H9 (cell line): ENCODE measurements at regions not wholly inside any gene's neighbourhood (a gene's known extent, or its start where the extent isn't known, plus 50 kb on each side); places are given as distances from the start of the nearest gene placed in this dataset.

Source experiments
- DNase-seq: peaks from one replicate; pipeline ENCODE4 v3.0.0-alpha.2; 2017
- H2AFZ ChIP-seq: one replicate; pipeline ENCODE4 v1.6.1; 2013; ENCODE audit warnings: mild to moderate bottlenecking, low read length, control low read depth, moderate library complexity
- H2AK5ac ChIP-seq: 2 replicates; pipeline ENCODE4 v1.6.1; 2013; ENCODE audit warnings: low read length, control low read depth, mixed read lengths; ENCODE audit not compliant: insufficient read length
- H2BK120ac ChIP-seq: one replicate; pipeline ENCODE4 v1.6.1; 2013; ENCODE audit warnings: low read depth, mild to moderate bottlenecking, low read length, control low read depth, inconsistent platforms; ENCODE audit not compliant: poor library complexity, severe bottlenecking
- H2BK12ac ChIP-seq: 2 replicates; pipeline ENCODE4 v1.6.1; 2013; ENCODE audit warnings: low read length, control low read depth, mixed read lengths, low read depth; ENCODE audit not compliant: insufficient read length
- H2BK15ac ChIP-seq: 2 replicates; pipeline ENCODE4 v1.6.1; 2013; ENCODE audit warnings: low read depth, low read length, control low read depth
- H2BK20ac ChIP-seq: one replicate; pipeline ENCODE4 v1.6.1; 2013; ENCODE audit warnings: low read depth, mild to moderate bottlenecking, low read length, control low read depth, inconsistent platforms; ENCODE audit not compliant: poor library complexity, severe bottlenecking
- H2BK5ac ChIP-seq: 2 replicates; pipeline ENCODE4 v1.6.1; 2013; ENCODE audit warnings: low read length, control low read depth, mixed read lengths; ENCODE audit not compliant: insufficient read length
- H3K14ac ChIP-seq: 2 replicates; pipeline ENCODE4 v1.6.1; 2013; ENCODE audit warnings: low read length, control low read depth; ENCODE audit not compliant: insufficient read depth
- H3K18ac ChIP-seq: 2 replicates; pipeline ENCODE4 v1.6.1; 2013; ENCODE audit warnings: low read depth, mild to moderate bottlenecking, mixed read lengths, low read length, control low read depth; ENCODE audit not compliant: insufficient read length
- H3K23ac ChIP-seq: 2 replicates; pipeline ENCODE4 v1.6.1; 2013; ENCODE audit warnings: low read length, control low read depth, mixed read lengths, low read depth; ENCODE audit not compliant: insufficient read length
- H3K23me2 ChIP-seq: 2 replicates; pipeline ENCODE4 v1.6.1; 2013; ENCODE audit warnings: low read depth, mild to moderate bottlenecking, mixed read lengths, low read length, control low read depth; ENCODE audit not compliant: insufficient read length, poor library complexity, severe bottlenecking
- H3K27ac ChIP-seq: 2 replicates; pipeline ENCODE4 v1.5.1; 2013; ENCODE audit warnings: low read length, control low read depth, mixed read lengths, low read depth; ENCODE audit not compliant: insufficient read length
- H3K27me3 ChIP-seq: 2 replicates; pipeline ENCODE4 v1.6.1; 2013; ENCODE audit warnings: low read length, control low read depth, inconsistent platforms; ENCODE audit not compliant: insufficient read depth
- H3K4ac ChIP-seq: 2 replicates; pipeline ENCODE4 v1.6.1; 2013; ENCODE audit warnings: low read depth, mild to moderate bottlenecking, control low read depth, inconsistent platforms, low read length, moderate library complexity
- H3K4me1 ChIP-seq: 2 replicates; pipeline ENCODE4 v1.6.1; 2013; ENCODE audit warnings: low read length, control low read depth, inconsistent platforms; ENCODE audit not compliant: insufficient read depth
- H3K4me2 ChIP-seq: 2 replicates; pipeline ENCODE4 v1.6.1; 2013; ENCODE audit warnings: low read length, control low read depth, mixed read lengths; ENCODE audit not compliant: insufficient read length, insufficient read depth
- H3K56ac ChIP-seq: 2 replicates; pipeline ENCODE4 v1.6.1; 2013; ENCODE audit warnings: low read depth, mild to moderate bottlenecking, mixed read lengths, low read length, control low read depth; ENCODE audit not compliant: insufficient read length
- H3K79me1 ChIP-seq: 2 replicates; pipeline ENCODE4 v1.6.1; 2013; ENCODE audit warnings: low read depth, mild to moderate bottlenecking, moderate library complexity, low read length, control low read depth, inconsistent platforms; ENCODE audit not compliant: insufficient read depth, poor library complexity, severe bottlenecking
- H3K79me2 ChIP-seq: 2 replicates; pipeline ENCODE4 v1.6.1; 2013; ENCODE audit warnings: low read length, control low read depth, inconsistent platforms; ENCODE audit not compliant: insufficient read depth
- H3K9ac ChIP-seq: 2 replicates; pipeline ENCODE4 v1.6.1; 2013; ENCODE audit warnings: low read length, control low read depth, mixed read lengths; ENCODE audit not compliant: insufficient read length; ENCODE audit errors: extremely low read depth
- H3K9me3 ChIP-seq: one replicate; pipeline ENCODE4 v1.6.1; 2013; ENCODE audit warnings: low read depth, low read length, inconsistent platforms; ENCODE audit not compliant: control insufficient read depth
- H3T11ph ChIP-seq: one replicate; pipeline ENCODE4 v1.6.1; 2013; ENCODE audit warnings: mild to moderate bottlenecking, low read length, control low read depth, inconsistent platforms
- H4K20me1 ChIP-seq: one replicate; pipeline ENCODE4 v1.6.1; 2013; ENCODE audit not compliant: control insufficient read depth, insufficient read length, insufficient read depth
- H4K5ac ChIP-seq: 2 replicates; pipeline ENCODE4 v1.6.1; 2013; ENCODE audit warnings: low read depth, mild to moderate bottlenecking, mixed read lengths, low read length, control low read depth; ENCODE audit not compliant: insufficient read length
- H4K8ac ChIP-seq: replicated peaks from 2 replicates; pipeline ENCODE4 v1.6.1; 2013; ENCODE audit warnings: low read length, control low read depth, mixed read lengths, low read depth; ENCODE audit not compliant: insufficient read length
- H4K91ac ChIP-seq: 2 replicates; pipeline ENCODE4 v1.6.1; 2013; ENCODE audit warnings: low read depth, mild to moderate bottlenecking, moderate library complexity, mixed read lengths, low read length, control low read depth; ENCODE audit not compliant: insufficient read length
- H3K27ac Mint-ChIP-seq, 3 experiments: 2 replicates in 2 of 3; 3 replicates in 1 of 3; pipeline ENCODE4 v1.8.0; 2020 to 2021; ENCODE audit warnings: mixed read lengths in 3 of 3, mild to moderate bottlenecking in 1 of 3, moderate library complexity in 1 of 3
- H3K27me3 Mint-ChIP-seq: 2 replicates; pipeline ENCODE4 v1.8.0; 2021; ENCODE audit warnings: low read depth, mild to moderate bottlenecking, moderate library complexity, mixed read lengths
- H3K36me3 Mint-ChIP-seq, 3 experiments: 2 replicates in 2 of 3; 3 replicates in 1 of 3; pipeline ENCODE4 v1.8.0; 2020 to 2021; ENCODE audit warnings: low read depth in 3 of 3, mixed read lengths in 3 of 3; ENCODE audit not compliant: insufficient read depth in 1 of 3
- H3K4me1 Mint-ChIP-seq, 2 experiments: 2 replicates each; pipeline ENCODE4 v1.8.0; 2020; ENCODE audit warnings: mixed read lengths in 2 of 2
- H3K4me3 Mint-ChIP-seq, 2 experiments: 2 replicates in 1 of 2; 3 replicates in 1 of 2; pipeline ENCODE4 v1.8.0; 2020 to 2021; ENCODE audit warnings: mild to moderate bottlenecking in 2 of 2, mixed read lengths in 2 of 2, moderate library complexity in 1 of 2
- H3K9me3 Mint-ChIP-seq, 2 experiments: 2 replicates in 1 of 2; 3 replicates in 1 of 2; pipeline ENCODE4 v1.8.0; 2020; ENCODE audit warnings: mild to moderate bottlenecking in 2 of 2, mixed read lengths in 2 of 2, moderate library complexity in 1 of 2
- CTCF ChIP-seq: fragments of 200-600 bp; sonication (generic); conservative IDR thresholded peaks from 3 replicates; pipeline ENCODE4 v1.8.0; 2021; ENCODE audit warnings: antibody characterized with exemption, mild to moderate bottlenecking
- WGBS: extraction: QIAGEN DNeasy Blood & Tissue Kit; methylation state at CpG from one replicate; pipeline ENCODE4 v1.1.7; 2013; ENCODE audit warnings: missing lambda C conversion rate, low lambda C conversion rate, mixed read lengths; ENCODE audit not compliant: insufficient read length; ENCODE audit errors: extremely low coverage; 5-methylcytosine and 5-hydroxymethylcytosine counted together

GRCh38 chr4:175071123-175071522 is 153.0 kb downstream of the ADAM29 start:
- H3K27me3 Mint-ChIP-seq, result no peaks in the 10 kb centered on the region
- no peaks in the 10 kb centered on the region; a peak in 1 of 7 replicates for H3K36me3 Mint-ChIP-seq
- Histone ChIP-seq H2BK5ac (no peak overlapping the region), H3K23me2 (no peaks in the 10 kb centered on the region), H2AFZ (no peak overlapping the region), H3K4me1 (no peaks in the 10 kb centered on the region), H3K79me1 (no peaks in the 10 kb centered on the region), H3K4me2 (no peak overlapping the region), H3K27ac (no peak overlapping the region), H2BK20ac (no peak overlapping the region), H2BK15ac (no peak overlapping the region), H3K56ac (no peak overlapping the region), H3K4ac (no peak overlapping the region), H3K9ac (no peak overlapping the region), H3T11ph (no peak overlapping the region), H3K18ac (no peak overlapping the region), H3K14ac (no peak overlapping the region), H4K8ac (no peak overlapping the region), H2BK12ac (no peak overlapping the region), H4K91ac (no peak overlapping the region), H3K79me2 (no peaks in the 10 kb centered on the region), H2AK5ac (no peak overlapping the region), H2BK120ac (no peak overlapping the region), H3K9me3 (no peaks in the 10 kb centered on the region), H3K27me3 (no peaks in the 10 kb centered on the region), H4K20me1 (no peaks in the 10 kb centered on the region), H4K5ac (no peak overlapping the region), H3K23ac (no peak overlapping the region)
- H3K9me3 Mint-ChIP-seq, result peaks cover 0 to 3% of the 10 kb centered on the region in 2 experiments; a peak in 1 of 5 replicates
- no peak for DNase-seq
- peak overlapping the region in 1 of 3 experiments; percentile 63; a peak in 2 of 7 replicates for H3K27ac Mint-ChIP-seq
- WGBS, result no CpG with 5 or more reads among the region's 3 CpGs
- peaks cover 8 to 9% of the 10 kb centered on the region in 2 experiments for H3K4me1 Mint-ChIP-seq
- no peak overlapping the region for H3K4me3 Mint-ChIP-seq
- TF ChIP-seq CTCF, result no peak
